NCI-H1092 (cell line): ENCODE measurements at regions not wholly inside any gene's neighbourhood (a gene's known extent, or its start where the extent isn't known, plus 50 kb on each side); places are given as distances from the start of the nearest gene placed in this dataset.
A peak's percentile ranks its signal among the peaks of the same experiment; 100 is the strongest.

ENCODE experiments used
- DNase-seq: peaks from one replicate; lab custom pipeline; 2025; lab: John Stamatoyannopoulos, UW

- no peak for DNase-seq
Measured at GRCh38 chr18:45435810-45436209, 179.5 kb upstream of the SLC14A2 start.

- DNase-seq, result no peak
Measured at GRCh38 chr18:45437366-45437765, 177.9 kb upstream of the SLC14A2 start.

GRCh38 chr18:45439851-45440645 is 175.2 kb upstream of the SLC14A2 start:
- DNase-seq, result no peak

- no peak for DNase-seq
Measured at GRCh38 chr18:45441110-45441847, 174.0 kb upstream of the SLC14A2 start.

GRCh38 chr18:45444040-45444439 is 171.2 kb upstream of the SLC14A2 start:
- no peak for DNase-seq

- no peak for DNase-seq
Measured at GRCh38 chr18:45447355-45448265, 167.7 kb upstream of the SLC14A2 start.

GRCh38 chr18:45448871-45449270 is 166.4 kb upstream of the SLC14A2 start:
- DNase-seq, result no peak

- peak; percentile 92 for DNase-seq
Measured at GRCh38 chr18:45449418-45450227, 165.7 kb upstream of the SLC14A2 start.

- DNase-seq, result peak; percentile 71
Measured at GRCh38 chr18:45456090-45457021, 158.9 kb upstream of the SLC14A2 start.

- peak; percentile 36 for DNase-seq
Measured at GRCh38 chr18:45458033-45458432, 157.2 kb upstream of the SLC14A2 start.

- DNase-seq, result no peak
Measured at GRCh38 chr18:45462179-45462578, 153.1 kb upstream of the SLC14A2 start.

- DNase-seq, result no peak
Measured at GRCh38 chr18:45463451-45463850, 151.8 kb upstream of the SLC14A2 start.

GRCh38 chr18:45464619-45465018 is 150.7 kb upstream of the SLC14A2 start:
- peak; percentile 96 for DNase-seq

- DNase-seq, result no peak
Measured at GRCh38 chr18:45467293-45467692, 148.0 kb upstream of the SLC14A2 start.

- DNase-seq, result no peak
Measured at GRCh38 chr18:45467945-45468344, 147.3 kb upstream of the SLC14A2 start.

- no peak for DNase-seq
Measured at GRCh38 chr18:45478889-45479288, 136.4 kb upstream of the SLC14A2 start.

- no peak for DNase-seq
Measured at GRCh38 chr18:45480219-45481015, 134.9 kb upstream of the SLC14A2 start.

GRCh38 chr18:45481821-45482220 is 133.5 kb upstream of the SLC14A2 start:
- no peak for DNase-seq

- DNase-seq, result no peak
Measured at GRCh38 chr18:45482286-45482685, 133.0 kb upstream of the SLC14A2 start.
